ENCODE measurements at regions not wholly inside any gene's neighbourhood (a gene's known extent, or its start where the extent isn't known, plus 50 kb on each side); places are given as distances from the start of the nearest gene placed in this dataset.

- TF ChIP-seq TOX (CRISPR knock-in tag; IDR thresholded peaks at IDR 0.05; ENCODE audit: borderline replicate concordance) = no peak
These were observed 359.0 kb upstream of the DMAC1 start (continued) for GRCh38 chr9:8158574-8158973.

DNA sequence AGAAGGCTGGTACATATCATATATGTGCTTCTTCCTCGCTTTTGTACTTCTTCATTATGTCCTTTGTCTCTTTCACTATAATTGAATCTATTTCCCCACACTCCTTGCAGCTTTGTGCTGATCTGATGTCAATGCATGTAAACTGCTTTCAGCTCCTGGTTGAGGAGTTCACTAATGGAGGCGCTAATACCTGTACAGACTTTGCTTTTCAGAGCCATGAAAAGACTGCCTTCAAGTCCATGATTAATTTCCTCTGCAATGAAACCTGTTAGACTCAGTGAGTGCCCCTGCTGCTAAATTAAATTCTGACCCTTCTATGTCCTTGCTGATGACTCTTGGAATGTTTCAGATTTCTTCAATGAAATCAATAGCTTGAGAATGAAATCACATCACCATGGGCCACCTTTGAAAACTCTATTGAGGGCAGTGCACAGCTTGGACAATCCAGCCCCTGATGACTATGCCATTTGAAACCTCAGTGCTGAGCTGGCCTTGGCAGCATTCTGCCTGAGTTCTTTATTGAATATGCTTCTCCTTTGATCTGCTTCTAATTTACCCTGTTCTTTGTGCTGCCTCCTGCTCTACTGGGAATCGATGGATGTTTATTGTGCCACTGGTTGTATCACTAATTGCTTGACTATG lies 358.2 kb upstream of the DMAC1 start:
- no peak for ATAC-seq
- TF ChIP-seq SNAI2 (CRISPR knock-in tag; IDR thresholded peaks at IDR 0.05) = no peak
- no peak for TF ChIP-seq PATZ1 (CRISPR knock-in tag; IDR thresholded peaks at IDR 0.05; ENCODE audit: borderline replicate concordance)
- TF ChIP-seq ARNTL (CRISPR knock-in tag; IDR thresholded peaks at IDR 0.05; ENCODE audit: borderline replicate concordance, low read depth) = no peak
- no peak for TF ChIP-seq ZNF565 (CRISPR knock-in tag; conservative IDR thresholded peaks at IDR 0.05; ENCODE audit: low read depth)

DNA sequence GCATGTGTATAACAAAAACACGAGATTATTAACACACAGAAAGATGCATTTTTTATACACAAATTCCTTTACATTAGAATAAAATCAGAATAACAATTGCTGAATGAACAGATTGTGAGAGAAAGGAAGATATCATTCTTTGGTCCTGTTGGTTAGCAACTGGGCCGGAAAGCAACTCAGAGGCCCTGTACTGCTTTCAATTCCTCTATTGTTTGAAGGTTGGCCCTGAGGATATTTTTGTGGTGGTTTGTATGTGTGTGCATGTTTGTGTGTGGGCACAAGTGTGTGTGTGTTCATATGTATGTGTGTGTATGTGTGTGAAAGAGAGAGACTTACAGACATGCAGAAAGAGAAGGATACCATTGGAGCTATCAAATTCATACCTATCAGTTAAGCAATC lies 356.8 kb upstream of the DMAC1 start:
- ATAC-seq = no peak
- no peak for TF ChIP-seq ZNF8 (CRISPR knock-in tag; IDR thresholded peaks at IDR 0.05)
- no peak for TF ChIP-seq CREB5 (CRISPR knock-in tag; IDR thresholded peaks at IDR 0.05; ENCODE audit: low read depth)
- no peak for TF ChIP-seq ZNF70 (CRISPR knock-in tag; IDR thresholded peaks at IDR 0.05)
- no peak for TF ChIP-seq ZFP3 (CRISPR knock-in tag; IDR thresholded peaks at IDR 0.05)
- no peak for TF ChIP-seq CSDC2 (CRISPR knock-in tag; IDR thresholded peaks at IDR 0.05)
- no peak for TF ChIP-seq SNAI2 (CRISPR knock-in tag; IDR thresholded peaks at IDR 0.05)
- TF ChIP-seq ESRRG (CRISPR knock-in tag; IDR thresholded peaks at IDR 0.05) = no peak
- TF ChIP-seq TCF4 (CRISPR knock-in tag; IDR thresholded peaks at IDR 0.05; ENCODE audit: borderline replicate concordance) = no peak
- no peak for TF ChIP-seq OSR1 (CRISPR knock-in tag; IDR thresholded peaks at IDR 0.05)

GRCh38 chr9:8155706-8156105 lies 356.1 kb upstream of the DMAC1 start:
- no peak for TF ChIP-seq ZFP3 (CRISPR knock-in tag; IDR thresholded peaks at IDR 0.05)
- TF ChIP-seq, protein P1, sequence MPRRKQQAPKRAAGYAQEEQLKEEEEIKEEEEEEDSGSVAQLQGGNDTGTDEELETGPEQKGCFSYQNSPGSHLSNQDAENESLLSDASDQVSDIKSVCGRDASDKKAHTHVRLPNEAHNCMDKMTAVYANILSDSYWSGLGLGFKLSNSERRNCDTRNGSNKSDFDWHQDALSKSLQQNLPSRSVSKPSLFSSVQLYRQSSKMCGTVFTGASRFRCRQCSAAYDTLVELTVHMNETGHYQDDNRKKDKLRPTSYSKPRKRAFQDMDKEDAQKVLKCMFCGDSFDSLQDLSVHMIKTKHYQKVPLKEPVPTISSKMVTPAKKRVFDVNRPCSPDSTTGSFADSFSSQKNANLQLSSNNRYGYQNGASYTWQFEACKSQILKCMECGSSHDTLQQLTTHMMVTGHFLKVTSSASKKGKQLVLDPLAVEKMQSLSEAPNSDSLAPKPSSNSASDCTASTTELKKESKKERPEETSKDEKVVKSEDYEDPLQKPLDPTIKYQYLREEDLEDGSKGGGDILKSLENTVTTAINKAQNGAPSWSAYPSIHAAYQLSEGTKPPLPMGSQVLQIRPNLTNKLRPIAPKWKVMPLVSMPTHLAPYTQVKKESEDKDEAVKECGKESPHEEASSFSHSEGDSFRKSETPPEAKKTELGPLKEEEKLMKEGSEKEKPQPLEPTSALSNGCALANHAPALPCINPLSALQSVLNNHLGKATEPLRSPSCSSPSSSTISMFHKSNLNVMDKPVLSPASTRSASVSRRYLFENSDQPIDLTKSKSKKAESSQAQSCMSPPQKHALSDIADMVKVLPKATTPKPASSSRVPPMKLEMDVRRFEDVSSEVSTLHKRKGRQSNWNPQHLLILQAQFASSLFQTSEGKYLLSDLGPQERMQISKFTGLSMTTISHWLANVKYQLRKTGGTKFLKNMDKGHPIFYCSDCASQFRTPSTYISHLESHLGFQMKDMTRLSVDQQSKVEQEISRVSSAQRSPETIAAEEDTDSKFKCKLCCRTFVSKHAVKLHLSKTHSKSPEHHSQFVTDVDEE (CRISPR knock-in tag; IDR thresholded peaks at IDR 0.05) = no peak
- no peak for TF ChIP-seq CREB5 (CRISPR knock-in tag; IDR thresholded peaks at IDR 0.05; ENCODE audit: low read depth)
- TF ChIP-seq OSR1 (CRISPR knock-in tag; IDR thresholded peaks at IDR 0.05) = no peak
- no peak for TF ChIP-seq SNAI2 (CRISPR knock-in tag; IDR thresholded peaks at IDR 0.05)
- no peak for TF ChIP-seq ARNTL (CRISPR knock-in tag; IDR thresholded peaks at IDR 0.05; ENCODE audit: borderline replicate concordance, low read depth)
- TF ChIP-seq PPARA (CRISPR knock-in tag; IDR thresholded peaks at IDR 0.05; ENCODE audit: borderline replicate concordance) = no peak
- TF ChIP-seq TCF4 (CRISPR knock-in tag; IDR thresholded peaks at IDR 0.05; ENCODE audit: borderline replicate concordance) = no peak
- TF ChIP-seq ZNF8 (CRISPR knock-in tag; IDR thresholded peaks at IDR 0.05) = no peak
- ATAC-seq = no peak

DNA sequence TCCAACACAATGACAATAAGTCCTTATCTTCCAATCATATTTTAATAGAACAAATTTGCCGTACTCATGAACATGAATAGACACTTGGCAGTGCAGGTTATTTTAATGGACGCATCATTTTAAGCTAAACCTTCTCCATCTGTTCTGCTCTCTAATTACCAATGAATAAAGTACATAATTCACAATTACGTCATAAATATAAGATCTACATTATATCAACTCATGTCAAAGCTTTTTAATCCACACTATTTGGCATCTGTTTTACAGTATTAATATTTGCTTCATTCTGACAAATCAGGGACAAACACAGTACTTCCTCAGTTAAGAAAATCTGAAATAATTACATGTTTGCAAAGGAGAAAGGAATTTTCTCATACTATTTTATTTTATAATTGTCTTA lies 344.1 kb upstream of the DMAC1 start:
- no peak for ATAC-seq
- TF ChIP-seq PPARA (CRISPR knock-in tag; IDR thresholded peaks at IDR 0.05; ENCODE audit: borderline replicate concordance) = no peak
- TF ChIP-seq BACH2 (CRISPR knock-in tag; IDR thresholded peaks at IDR 0.05; ENCODE audit: borderline replicate concordance) = no peak
- no peak for TF ChIP-seq POU6F1 (CRISPR knock-in tag; IDR thresholded peaks at IDR 0.05; ENCODE audit: borderline replicate concordance, low read depth)
- TF ChIP-seq CSDC2 (CRISPR knock-in tag; IDR thresholded peaks at IDR 0.05) = no peak
- no peak for TF ChIP-seq ZNF565 (CRISPR knock-in tag; conservative IDR thresholded peaks at IDR 0.05; ENCODE audit: low read depth)
- TF ChIP-seq ESRRG (CRISPR knock-in tag; IDR thresholded peaks at IDR 0.05) = no peak
- no peak for TF ChIP-seq PATZ1 (CRISPR knock-in tag; IDR thresholded peaks at IDR 0.05; ENCODE audit: borderline replicate concordance)
- TF ChIP-seq CSRNP3 (CRISPR knock-in tag; IDR thresholded peaks at IDR 0.05) = no peak

Data from SK-N-SH treated with all-trans-retinoic acid at 6 μM for 48 hours (cell line).